DMS79 (cell line): ENCODE measurements at regions not wholly inside any gene's neighbourhood (a gene's known extent, or its start where the extent isn't known, plus 50 kb on each side); places are given as distances from the start of the nearest gene placed in this dataset.

Source experiments
- DNase-seq: peaks from one replicate; lab custom pipeline; 2025; lab: John Stamatoyannopoulos, UW

GRCh38 chr13:97135883-97136282, 86.2 kb upstream of the MBNL2 start:
- DNase-seq, result no peak

- DNase-seq, result no peak
Observed at GRCh38 chr13:97136418-97136817, 85.7 kb upstream of the MBNL2 start.

GRCh38 chr13:97139691-97140090, 82.4 kb upstream of the MBNL2 start:
- DNase-seq, result no peak

GRCh38 chr13:97140131-97140530, 82.0 kb upstream of the MBNL2 start:
- no peak for DNase-seq

- DNase-seq, result no peak
Observed at GRCh38 chr13:97140611-97141010, 81.5 kb upstream of the MBNL2 start.

GRCh38 chr13:97141097-97141496, 81.0 kb upstream of the MBNL2 start:
- DNase-seq, result no peak

GRCh38 chr13:97141564-97142005, 80.5 kb upstream of the MBNL2 start:
- DNase-seq, result no peak

GRCh38 chr13:97142452-97142851, 79.7 kb upstream of the MBNL2 start:
- no peak for DNase-seq

GRCh38 chr13:97145057-97145456, 77.1 kb upstream of the MBNL2 start:
- DNase-seq, result no peak

- DNase-seq, result no peak
Observed at GRCh38 chr13:97148894-97149293, 73.2 kb upstream of the MBNL2 start.

- DNase-seq, result no peak
Observed at GRCh38 chr13:97160421-97160820, 61.7 kb upstream of the MBNL2 start.

GRCh38 chr13:97161582-97162231, 60.4 kb upstream of the MBNL2 start:
- DNase-seq, result no peak

GRCh38 chr13:97165502-97166425, 56.4 kb upstream of the MBNL2 start:
- no peak for DNase-seq

GRCh38 chr13:97171136-97171535, 51.0 kb upstream of the MBNL2 start:
- no peak for DNase-seq
